HuH-7.5 (cell line): ENCODE measurements at regions not wholly inside any gene's neighbourhood (a gene's known extent, or its start where the extent isn't known, plus 50 kb on each side); places are given as distances from the start of the nearest gene placed in this dataset.
"Not testable (repeated sequence)": the region's sequence is repeated elsewhere in the genome, so short reads cannot be mapped to it uniquely, and the experiment has no call there.

Experiments
- DNase-seq: peaks from one replicate; pipeline ENCODE4 v3.0.0; 2011; ENCODE audit warnings: low spot score

- DNase-seq, result no peak
These were observed 54.5 kb upstream of the NOX4 start for GRCh38 chr11:89545691-89546090.

- DNase-seq, result not testable (repeated sequence)
These were observed 64.6 kb upstream of the NOX4 start for GRCh38 chr11:89555781-89556180.

GRCh38 chr11:89556731-89557707, 65.8 kb upstream of the NOX4 start:
- not testable (repeated sequence) for DNase-seq

GRCh38 chr11:89560598-89560997, 69.4 kb upstream of the NOX4 start:
- not testable (repeated sequence) for DNase-seq

GRCh38 chr11:89562731-89563130, 71.6 kb upstream of the NOX4 start:
- not testable (repeated sequence) for DNase-seq

- DNase-seq, result no peak
These were observed 75.8 kb upstream of the NOX4 start for GRCh38 chr11:89566972-89567371.

GRCh38 chr11:89569387-89569786, 78.2 kb upstream of the NOX4 start:
- not testable (repeated sequence) for DNase-seq

- not testable (repeated sequence) for DNase-seq
These were observed 80.5 kb upstream of the NOX4 start for GRCh38 chr11:89571706-89572105.

GRCh38 chr11:89575846-89576245, 84.7 kb upstream of the NOX4 start:
- not testable (repeated sequence) for DNase-seq

- DNase-seq, result not testable (repeated sequence)
These were observed 86.3 kb upstream of the NOX4 start for GRCh38 chr11:89577428-89577827.

GRCh38 chr11:89583580-89583979, 92.4 kb upstream of the NOX4 start:
- peak; percentile 3 for DNase-seq

GRCh38 chr11:89585046-89585445, 93.9 kb upstream of the NOX4 start:
- not testable (repeated sequence) for DNase-seq

- not testable (repeated sequence) for DNase-seq
These were observed 94.3 kb upstream of the NOX4 start for GRCh38 chr11:89585471-89585870.

- DNase-seq, result not testable (repeated sequence)
These were observed 98.2 kb upstream of the NOX4 start for GRCh38 chr11:89589413-89589812.

- DNase-seq, result not testable (repeated sequence)
These were observed 98.9 kb upstream of the NOX4 start for GRCh38 chr11:89590008-89590632.

- DNase-seq, result not testable (repeated sequence)
These were observed 108.8 kb upstream of the TRIM77 start for GRCh38 chr11:89601263-89601662.

GRCh38 chr11:89604281-89604680, 105.8 kb upstream of the TRIM77 start:
- no peak for DNase-seq

GRCh38 chr11:89606845-89607244, 103.3 kb upstream of the TRIM77 start:
- DNase-seq, result not testable (repeated sequence)

- not testable (repeated sequence) for DNase-seq
These were observed 102.6 kb upstream of the TRIM77 start for GRCh38 chr11:89607497-89607896.

GRCh38 chr11:89608234-89608966, 101.7 kb upstream of the TRIM77 start:
- no peak for DNase-seq

GRCh38 chr11:89612096-89612495, 98.0 kb upstream of the TRIM77 start:
- DNase-seq, result no peak

- DNase-seq, result no peak
These were observed 96.2 kb upstream of the TRIM77 start for GRCh38 chr11:89613911-89614310.
